HL-60/S4 treated with retinoic acid at 250 ng/mL for 4 days and 3 days (cell line): ENCODE measurements at regions not wholly inside any gene's neighbourhood (a gene's known extent, or its start where the extent isn't known, plus 50 kb on each side); places are given as distances from the start of the nearest gene placed in this dataset.

Experiments used
- in situ Hi-C: fragments of 300-500 bp; cut with MboI; formaldehyde crosslinking; loops from 2 replicates; pipeline ENCODE4 v1.7.0; 2022; ENCODE audit warnings: low sequenced_read_pairs

DNA sequence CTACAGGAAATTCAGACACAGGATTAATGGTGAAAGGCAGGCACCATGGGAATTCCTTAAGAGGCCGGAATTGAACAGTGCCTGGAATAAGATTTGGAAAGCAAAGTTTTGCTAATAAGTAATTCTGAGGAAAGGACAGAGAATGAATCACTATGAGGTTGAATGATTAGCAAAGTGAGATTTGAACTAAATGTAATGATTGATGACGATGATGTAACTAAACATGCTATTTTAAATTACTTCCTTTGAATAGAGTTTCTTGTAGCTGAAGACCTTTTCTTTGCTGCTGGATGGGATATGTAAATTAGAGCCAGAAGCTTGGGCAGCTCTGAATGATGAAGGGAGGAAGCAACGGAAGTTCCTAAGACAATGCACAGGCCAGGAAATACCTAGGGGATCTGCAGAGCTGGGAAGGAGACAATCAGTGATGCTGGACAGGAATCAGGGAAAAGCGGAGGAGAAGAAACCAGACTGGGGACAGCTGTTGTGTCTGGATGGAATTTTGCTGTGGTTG, 482.0 kb downstream of the PSAT1 start:
- in situ Hi-C loops = no loop called here

DNA sequence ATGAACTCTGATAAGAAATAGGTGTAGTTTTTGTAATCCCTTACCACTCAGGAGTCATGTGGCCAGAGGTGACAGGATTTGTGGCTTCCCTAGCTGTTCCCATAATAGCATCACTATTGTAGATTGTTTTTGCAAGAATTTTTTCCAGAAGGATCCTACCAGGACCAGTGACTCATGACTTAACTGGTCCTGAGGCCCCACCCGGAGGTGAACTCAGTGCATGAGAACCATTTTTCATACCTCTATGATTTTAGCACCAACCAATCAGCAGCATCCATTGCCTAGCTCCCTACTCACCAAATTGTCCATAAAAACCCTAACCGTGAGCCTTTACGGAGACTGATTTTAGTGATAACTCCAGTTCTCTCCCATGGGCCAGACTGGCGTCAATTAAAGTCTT, 484.8 kb downstream of the PSAT1 start:
- in situ Hi-C loops = no loop called here

DNA sequence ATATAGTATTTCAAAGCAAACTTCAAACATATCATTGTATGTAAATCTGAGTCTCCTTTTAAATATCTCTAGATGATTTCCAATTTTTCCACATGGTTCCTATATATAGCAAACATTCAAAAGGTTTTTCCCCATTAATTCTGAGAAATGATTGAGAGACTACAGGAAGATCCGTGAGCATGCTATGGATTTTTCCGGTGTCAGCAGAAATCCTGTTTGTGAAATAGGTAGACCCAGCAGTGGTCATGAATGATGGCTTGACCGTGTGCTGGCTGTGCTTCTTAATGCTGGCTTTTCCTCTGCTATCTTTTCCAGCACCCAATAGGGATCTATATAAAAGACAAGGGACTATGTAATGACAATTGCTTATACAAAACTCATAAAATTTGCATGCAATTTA, 485.3 kb downstream of the PSAT1 start:
- in situ Hi-C loops = no loop called here

DNA sequence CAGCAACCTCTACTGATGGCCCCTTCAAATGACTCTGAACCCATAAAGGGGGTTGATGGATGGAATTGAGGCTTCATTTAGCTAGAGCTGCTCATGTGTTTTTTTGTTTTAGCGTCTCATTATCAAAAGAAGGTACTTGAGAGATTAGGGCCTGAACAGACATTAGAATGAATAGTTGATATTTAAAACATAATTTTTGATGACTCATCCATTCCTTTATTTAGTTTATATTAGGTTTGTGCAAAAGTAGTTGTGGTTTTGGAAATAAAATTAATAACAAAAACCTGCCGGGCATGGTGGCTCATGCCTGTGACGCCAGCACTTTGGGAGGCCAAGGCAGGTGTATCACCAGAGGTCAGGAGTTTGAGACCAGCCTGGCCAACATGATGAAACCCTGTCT, 485.9 kb downstream of the PSAT1 start:
- in situ Hi-C loops = no loop called here

DNA sequence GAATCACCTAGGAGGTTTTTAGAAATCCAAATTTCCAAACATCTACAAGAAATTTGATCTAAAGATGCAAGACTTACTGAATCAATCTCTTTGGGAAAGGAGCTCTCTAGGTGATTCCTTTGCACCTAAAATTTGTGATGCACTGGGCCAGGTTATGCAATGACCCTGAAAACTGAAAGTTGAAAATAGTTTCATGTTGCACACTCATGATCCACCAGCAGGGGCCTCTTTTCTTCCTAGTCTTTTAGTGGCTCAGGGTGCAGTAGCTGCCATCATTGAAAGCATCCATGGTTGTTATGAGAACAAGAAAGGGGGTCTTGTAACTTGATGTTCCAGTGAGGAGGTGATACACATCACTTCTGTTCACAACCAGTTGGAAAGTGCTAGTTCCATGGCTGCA, 486.8 kb downstream of the PSAT1 start:
- in situ Hi-C loops = no loop called here

DNA sequence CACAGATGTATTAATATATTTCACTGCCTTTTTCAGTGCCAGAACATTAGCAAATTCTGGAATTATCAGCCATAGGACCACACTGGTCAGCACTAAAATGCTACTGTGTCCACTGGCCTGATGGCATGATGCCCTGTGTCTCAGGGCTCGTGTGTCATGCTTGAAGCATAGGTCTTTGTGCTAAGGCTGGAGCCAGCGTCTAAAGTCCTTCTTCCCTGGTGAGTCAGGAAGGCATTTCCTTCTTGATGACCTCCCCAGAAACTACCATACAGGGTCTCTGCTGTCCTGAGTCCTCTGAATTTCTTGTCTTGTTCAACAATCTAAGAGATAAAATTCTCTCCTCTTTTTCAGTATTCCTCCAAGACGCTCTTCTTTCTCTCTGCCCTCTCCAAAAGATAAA, 489.9 kb downstream of the PSAT1 start:
- in situ Hi-C loops = no loop called here

DNA sequence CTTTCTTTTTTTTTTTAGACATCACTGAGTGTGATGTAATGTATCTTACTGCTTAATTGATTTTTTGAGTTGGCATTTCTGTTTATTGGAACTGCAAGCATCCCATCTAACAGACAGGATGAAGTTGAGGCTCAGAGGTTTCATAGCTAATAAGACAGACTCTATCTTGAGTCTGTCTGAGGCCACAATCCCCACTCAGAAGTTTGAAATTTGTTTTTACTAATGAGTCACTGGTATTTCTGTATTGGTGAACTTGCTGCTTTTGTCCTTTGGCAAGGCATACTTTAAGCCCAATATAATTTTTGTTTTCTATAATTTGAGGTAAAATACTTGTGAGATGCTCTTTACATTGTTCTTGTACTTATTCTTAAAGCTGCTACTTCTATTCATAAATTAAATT, 491.2 kb downstream of the PSAT1 start:
- in situ Hi-C loops = no loop called here

DNA sequence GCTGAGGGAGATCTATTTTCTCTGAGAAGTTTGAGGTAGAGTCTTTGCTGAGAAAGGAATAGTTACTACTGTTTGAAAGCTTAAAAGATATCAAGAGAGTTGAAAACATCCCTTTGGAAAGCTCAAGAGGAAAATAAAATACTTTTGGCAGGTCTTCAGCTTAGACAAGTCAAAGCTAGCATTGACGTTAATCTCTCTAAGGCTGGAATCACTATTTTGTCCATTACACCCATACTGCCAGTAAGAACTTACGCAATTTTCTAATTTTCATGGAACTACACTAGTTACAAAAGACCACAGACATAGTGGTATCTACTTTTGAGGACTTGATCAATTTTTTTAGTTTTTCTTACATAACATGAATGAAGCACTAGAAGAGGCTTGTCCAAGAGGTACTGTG, 494.9 kb downstream of the PSAT1 start:
- in situ Hi-C loops = no loop called here

DNA sequence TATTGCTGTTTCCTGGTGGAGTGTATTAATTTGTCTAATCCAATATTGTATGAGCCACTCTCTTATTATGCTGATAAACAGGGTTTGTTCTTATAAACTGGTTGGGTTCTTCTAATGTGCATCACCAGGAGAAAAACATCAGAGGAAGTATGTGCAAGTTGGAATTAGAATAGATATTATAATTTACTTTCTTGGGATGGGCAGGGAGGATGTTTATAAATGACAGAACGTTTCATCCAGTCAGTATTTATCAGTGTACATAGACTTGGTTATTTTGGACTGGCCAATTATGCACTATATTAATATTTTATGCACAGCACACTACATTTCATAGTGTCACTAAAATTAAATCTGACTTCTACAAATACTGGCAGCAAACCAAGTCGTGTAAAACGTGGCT, 495.8 kb downstream of the PSAT1 start:
- in situ Hi-C loops = no loop called here

DNA sequence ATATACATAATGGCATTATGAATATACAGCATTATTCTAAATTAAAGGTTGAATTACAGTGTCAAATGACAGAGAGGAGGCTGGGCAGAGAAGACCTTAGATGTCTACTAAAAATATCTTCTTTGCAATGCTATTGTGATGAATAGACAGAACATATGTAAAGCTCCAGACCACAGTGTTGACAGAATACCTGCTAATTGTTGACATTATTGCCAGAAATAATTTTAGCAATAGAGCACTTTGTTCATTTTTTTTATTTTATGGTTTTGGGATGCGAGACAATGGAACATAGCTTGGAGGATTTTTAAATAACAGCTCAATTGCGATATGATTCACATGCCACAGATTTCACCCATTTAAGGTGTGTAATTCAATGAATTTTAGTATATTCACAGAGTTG, 508.8 kb downstream of the PSAT1 start:
- in situ Hi-C loops = no loop called here

DNA sequence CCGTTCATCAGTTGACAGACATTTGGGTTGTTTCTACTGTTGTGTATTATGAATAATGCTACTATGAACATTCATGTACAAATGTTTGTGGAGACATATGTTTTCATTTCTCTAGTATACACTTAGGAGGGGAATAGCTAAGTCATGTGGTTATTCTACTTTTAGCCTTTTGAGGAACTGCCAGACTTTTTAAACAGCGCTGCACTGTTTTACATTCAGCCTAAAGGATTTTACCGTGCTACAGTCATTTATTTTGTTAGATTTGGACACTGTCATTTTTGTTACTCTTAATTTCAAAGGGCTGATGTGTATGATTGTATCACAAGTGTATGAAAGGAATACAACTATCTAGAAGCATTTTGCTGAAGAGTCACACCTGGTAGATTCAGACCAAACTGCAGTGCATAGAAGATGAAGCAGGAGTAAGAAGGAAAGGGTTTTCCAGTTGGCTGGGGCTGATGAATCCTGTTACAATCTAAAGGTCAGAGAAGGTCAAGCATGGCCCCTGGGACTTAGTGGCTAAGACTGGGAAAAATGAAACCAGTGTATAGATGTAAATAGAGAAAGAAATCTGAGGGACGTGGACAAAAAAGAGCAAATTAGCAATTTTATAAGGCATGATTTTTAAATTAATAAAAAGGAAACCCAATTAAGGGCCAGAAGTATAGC, 509.7 kb downstream of the PSAT1 start:
- in situ Hi-C loops = no loop called here

DNA sequence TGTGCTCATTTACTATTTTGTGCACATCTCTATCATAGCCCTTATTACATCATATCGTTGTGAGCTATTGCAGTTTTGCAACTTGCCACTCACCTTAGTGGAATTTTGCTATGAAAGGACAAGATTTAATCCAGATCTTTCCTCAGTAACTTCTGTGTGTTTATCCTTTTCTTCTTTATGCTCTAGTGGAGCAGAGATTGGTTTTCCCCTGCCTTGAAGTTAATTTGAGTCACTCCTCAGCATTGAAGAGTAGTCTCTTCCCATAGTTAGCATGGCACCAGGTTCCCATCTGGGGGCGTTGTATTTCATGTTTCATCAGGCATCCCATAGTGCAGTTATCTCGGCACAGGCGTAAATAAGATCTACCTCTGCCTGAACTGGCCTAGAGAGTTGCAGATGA, 510.4 kb downstream of the PSAT1 start:
- in situ Hi-C loops = no loop called here

DNA sequence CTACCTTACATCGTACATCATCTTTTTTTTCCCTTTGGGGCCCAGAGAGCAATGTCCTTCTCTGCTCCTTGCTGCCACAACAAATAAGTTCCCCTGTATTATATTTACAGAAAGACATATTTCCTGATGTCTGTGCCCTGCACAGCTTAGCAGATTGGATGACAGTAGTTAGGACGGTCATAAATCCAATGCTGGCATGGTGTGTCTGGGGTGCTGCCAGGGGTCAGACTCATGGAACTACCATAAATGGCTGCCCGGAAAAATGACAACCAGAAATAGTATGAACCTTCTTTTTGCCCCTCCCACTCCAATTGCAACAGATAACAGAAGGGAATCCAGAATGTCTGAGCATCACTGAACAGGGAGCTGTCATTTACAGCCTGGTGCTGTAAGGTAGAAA, 511.1 kb downstream of the PSAT1 start:
- in situ Hi-C loops = no loop called here

DNA sequence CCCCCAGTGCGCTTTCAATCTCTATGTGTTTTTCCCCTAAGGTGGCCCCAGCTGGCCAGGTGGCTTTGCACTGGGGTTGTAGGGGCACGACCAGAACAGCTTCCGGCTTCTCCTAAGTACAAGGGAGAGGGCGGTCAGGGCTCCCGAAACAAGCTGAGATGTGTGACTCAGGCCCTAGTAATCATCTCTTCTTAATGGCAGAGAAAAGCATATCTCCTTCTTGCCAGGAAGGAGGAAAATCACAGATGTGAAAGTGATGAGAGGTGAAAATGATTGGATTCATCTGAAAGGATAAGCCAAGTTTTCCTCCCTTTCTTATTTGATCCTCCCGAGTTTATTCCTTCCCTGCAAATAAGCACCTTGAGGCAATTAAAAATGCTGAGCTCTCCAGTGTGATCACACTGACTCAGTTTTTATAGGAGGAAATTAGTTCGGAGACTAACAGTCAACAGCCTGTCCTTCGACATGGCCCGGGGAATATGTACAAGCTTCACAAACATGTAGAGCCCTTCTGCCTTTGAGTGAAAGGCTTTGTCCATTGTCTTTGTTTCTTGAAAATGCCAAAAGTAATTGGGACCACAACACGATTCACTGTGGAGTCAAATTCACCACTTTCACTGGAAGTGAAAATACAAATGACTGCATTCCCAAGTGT, 514.8 kb downstream of the PSAT1 start:
- in situ Hi-C loops = no loop called here

DNA sequence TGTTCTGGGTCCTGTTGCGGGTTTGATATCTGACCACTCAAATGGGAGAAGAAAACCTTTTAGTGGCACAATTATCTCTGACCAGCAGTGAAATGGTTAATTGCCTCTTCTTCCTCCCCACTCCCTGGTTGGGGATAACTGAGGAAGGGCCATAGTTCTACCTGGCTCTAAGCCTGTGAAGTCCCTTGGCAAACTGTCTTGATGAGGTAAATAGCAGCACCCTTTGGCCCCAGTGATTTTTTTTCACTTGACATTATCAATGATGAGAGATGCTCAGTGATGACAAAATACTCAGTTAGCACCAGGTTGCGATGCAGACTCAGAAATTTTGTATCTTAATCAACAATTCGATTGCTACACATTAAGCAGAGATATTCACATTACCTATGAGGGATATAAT, 515.7 kb downstream of the PSAT1 start:
- in situ Hi-C loops = no loop called here

DNA sequence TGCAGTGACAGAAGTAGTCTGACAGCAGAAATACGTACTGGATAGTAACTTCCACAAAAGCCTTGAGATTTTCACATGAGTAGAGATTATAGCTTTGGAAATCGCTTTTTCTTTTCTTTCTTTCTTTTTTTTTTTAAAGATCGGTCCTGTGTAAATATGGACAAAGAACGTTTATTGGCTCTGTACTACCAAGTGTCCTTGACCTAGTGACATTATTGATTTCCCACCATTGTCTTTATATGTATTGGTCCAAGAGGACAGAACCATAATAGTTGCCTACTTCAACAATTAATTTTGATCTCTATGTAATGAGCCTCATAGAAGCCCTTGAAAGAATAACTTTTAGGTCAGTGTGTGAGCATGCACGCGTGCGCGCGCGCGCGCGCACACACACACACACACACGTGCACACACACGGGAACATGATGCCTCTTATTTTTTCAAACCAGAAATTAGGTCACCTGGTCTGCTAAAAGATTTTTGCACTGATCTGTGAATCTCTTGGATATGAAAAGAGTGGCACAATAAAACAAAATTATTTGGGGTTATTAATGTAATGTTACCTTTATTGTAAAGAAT, 516.8 kb downstream of the PSAT1 start:
- in situ Hi-C loops = no loop called here

DNA sequence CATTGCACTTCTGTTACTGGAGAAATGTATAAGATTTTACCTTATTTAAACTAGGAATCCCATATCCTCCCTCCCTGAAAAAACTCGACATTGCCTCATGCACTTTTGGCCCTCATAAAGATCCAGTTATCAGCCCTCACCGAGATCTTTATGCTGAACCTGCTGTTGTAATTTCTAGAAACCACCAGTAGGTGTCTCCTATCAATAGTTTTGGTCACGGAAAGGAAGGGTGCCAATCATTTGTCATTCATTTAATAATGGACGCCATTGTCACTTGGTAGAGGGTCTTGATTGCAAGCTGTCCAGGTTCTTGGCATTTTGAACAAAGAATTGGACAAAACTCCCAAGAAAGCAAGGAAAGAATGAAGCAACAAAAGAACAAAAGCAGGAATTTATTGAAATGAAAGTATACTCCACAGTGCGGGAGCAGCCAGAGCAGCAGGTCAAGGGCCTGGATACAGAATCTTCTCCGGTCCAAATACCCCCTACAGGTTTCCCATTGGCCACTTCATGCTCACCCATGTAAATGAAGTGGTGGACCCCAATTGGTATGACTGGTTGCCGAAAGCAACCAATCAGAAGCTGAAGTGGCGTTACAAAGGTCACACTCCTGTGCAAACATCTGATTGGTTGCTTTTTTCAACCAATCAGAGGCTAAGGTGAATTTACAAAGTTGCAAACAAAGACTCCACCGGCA, 524.3 kb downstream of the PSAT1 start:
- in situ Hi-C loops = no loop called here

DNA sequence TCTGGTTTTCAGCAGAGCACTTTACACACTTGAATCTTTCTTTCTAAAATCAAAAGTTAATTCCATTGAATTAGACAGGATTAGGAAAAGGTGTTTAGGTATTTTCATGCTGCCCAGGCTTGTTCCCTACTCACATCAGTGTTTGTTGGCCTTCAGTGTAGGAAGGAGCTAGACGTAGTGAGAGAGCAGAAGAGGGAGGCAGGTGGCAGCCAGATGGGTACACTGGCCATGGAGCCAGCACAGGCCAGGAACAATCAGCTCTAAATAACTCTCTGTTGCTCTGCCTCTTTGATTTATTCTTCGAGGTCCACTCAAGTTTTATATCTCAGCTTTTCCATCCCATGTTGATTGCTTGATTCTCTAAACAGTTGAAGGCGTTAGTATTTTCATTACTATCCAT, 529.6 kb downstream of the PSAT1 start:
- in situ Hi-C loops = no loop called here

DNA sequence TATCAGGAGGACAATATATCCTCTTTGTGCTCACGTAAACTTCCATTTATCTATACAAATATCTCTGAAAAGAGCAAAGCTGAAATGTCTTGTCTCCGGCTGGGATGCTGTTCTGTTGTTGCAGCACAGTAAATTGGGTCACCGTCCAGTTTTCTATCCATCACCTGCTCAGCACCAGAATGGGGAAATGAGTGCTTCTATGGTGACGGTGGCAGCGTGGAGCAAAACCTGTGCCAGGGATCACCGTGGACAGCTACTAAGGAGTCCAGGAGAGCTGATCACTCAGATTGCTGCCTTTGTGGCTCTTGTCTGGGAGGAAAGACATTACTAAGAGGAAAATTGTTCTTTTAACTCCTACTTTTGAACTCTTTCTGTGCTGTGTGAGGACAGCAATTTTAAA, 531.6 kb downstream of the PSAT1 start:
- in situ Hi-C loops = no loop called here

DNA sequence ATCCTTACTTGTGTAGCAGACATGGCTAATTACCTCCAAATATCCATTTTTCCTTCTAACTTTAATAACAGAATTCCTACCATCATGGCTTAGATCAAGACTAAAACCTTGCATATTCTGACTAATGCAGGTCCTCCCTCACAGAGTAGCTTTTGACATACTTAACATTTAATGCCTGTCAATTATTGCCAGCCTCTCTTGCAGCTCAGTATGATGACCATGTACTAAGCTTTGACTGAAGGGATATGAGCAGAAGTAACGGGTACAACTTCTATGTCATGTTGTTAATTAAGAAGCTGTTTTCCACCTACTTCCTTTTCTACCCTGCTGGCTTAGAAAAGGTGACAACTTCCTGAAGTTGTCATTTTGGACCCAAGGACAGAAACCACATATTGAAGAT, 533.4 kb downstream of the PSAT1 start:
- in situ Hi-C loops = no loop called here

DNA sequence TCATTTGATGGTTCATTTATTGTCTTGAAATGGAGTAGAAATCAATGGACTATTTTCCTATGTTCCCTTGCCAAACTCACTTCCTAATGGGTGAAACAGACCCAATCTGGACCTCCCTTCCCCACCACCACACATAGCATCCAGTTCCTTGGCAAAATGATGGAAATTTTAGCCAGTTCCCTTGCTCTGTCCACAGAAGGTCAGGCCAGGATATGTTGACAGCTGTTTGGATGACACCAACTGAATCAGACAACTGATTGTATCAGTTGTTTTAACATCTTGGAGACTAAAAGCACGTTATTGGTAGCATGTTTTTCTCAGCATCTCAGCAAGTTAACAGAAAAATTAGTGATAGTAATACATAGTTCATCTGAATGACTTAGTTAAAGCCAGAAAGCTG, 534.8 kb downstream of the PSAT1 start:
- in situ Hi-C loops = no loop called here

DNA sequence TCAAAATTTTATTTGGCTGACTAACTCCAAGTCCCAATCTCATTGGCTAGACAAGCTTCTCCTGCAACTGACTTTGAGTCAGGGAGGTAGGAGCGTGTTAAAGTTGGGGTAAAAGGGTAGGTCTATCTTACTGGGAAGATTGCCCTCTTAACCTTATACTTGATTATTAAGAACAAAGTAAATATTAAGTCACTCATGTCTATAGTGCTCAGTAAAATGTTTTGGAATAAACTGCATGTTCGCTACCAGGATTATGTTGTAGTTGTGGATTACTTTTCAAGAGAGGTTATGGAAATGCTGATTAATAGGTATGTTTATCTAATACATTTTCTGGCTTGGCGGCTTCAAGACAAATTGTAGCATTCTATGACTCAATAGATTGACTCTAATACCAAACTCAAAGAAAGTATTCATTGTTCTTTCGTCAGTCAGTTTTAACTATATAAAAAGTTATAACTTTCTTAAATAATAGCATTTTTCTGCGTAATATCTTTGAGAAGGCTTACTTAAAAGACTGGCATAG, 539.1 kb downstream of the PSAT1 start:
- in situ Hi-C loops = no loop called here
